ENCODE measurements at regions not wholly inside any gene's neighbourhood (a gene's known extent, or its start where the extent isn't known, plus 50 kb on each side); places are given as distances from the start of the nearest gene placed in this dataset.

DNA sequence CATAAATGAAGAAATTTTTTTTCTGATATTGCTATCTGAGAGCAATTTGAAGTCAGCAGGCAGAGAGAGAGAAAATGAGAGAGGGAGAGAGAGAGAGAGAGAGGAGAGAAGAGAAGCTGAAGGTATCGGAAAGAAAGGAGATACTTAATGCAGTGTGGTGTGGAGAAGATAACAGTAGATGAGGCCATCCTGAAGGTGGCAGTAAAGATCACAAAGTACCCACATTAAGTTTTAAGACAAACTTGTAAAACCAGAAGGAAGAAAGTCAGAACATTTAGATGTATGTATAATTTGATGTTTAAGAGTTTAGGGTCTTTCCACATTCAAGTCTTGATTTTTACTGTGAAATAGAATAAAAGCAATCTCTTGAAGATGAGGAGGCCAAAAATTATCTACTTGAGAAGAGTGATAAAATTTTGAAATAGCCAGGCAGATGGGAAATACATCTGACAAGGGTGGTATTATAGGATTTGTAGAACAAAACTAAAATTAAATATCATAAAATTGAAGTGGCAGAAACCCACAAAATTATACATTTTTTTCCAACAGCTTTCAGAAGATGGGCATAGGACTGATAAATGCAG is 1753.4 kb downstream of the MRPL39 start:
- TF ChIP-seq TAF1 (IDR thresholded peaks at IDR 0.05; ENCODE audit: low read depth) (no peak), MXI1 (conservative IDR thresholded peaks at IDR 0.05; ENCODE audit: poor library complexity, severe bottlenecking) (no peak), RAD21 (conservative IDR thresholded peaks at IDR 0.05) (peak; percentile 66), EZH2 (IDR thresholded peaks at IDR 0.05; ENCODE audit: borderline replicate concordance, insufficient read depth, low read length, poor library complexity, severe bottlenecking) (no peak), SMC3 (conservative IDR thresholded peaks at IDR 0.05; ENCODE audit: poor library complexity) (peak; percentile 63), EP300 (conservative IDR thresholded peaks at IDR 0.05; ENCODE audit: poor library complexity, severe bottlenecking) (no peak), POLR2AphosphoS5 (IDR thresholded peaks at IDR 0.05) (no peak)
- TF ChIP-seq, protein P1, sequence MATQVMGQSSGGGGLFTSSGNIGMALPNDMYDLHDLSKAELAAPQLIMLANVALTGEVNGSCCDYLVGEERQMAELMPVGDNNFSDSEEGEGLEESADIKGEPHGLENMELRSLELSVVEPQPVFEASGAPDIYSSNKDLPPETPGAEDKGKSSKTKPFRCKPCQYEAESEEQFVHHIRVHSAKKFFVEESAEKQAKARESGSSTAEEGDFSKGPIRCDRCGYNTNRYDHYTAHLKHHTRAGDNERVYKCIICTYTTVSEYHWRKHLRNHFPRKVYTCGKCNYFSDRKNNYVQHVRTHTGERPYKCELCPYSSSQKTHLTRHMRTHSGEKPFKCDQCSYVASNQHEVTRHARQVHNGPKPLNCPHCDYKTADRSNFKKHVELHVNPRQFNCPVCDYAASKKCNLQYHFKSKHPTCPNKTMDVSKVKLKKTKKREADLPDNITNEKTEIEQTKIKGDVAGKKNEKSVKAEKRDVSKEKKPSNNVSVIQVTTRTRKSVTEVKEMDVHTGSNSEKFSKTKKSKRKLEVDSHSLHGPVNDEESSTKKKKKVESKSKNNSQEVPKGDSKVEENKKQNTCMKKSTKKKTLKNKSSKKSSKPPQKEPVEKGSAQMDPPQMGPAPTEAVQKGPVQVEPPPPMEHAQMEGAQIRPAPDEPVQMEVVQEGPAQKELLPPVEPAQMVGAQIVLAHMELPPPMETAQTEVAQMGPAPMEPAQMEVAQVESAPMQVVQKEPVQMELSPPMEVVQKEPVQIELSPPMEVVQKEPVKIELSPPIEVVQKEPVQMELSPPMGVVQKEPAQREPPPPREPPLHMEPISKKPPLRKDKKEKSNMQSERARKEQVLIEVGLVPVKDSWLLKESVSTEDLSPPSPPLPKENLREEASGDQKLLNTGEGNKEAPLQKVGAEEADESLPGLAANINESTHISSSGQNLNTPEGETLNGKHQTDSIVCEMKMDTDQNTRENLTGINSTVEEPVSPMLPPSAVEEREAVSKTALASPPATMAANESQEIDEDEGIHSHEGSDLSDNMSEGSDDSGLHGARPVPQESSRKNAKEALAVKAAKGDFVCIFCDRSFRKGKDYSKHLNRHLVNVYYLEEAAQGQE (IDR thresholded peaks at IDR 0.05; ENCODE audit: borderline replicate concordance) = no peak
- TF ChIP-seq, protein P2, sequence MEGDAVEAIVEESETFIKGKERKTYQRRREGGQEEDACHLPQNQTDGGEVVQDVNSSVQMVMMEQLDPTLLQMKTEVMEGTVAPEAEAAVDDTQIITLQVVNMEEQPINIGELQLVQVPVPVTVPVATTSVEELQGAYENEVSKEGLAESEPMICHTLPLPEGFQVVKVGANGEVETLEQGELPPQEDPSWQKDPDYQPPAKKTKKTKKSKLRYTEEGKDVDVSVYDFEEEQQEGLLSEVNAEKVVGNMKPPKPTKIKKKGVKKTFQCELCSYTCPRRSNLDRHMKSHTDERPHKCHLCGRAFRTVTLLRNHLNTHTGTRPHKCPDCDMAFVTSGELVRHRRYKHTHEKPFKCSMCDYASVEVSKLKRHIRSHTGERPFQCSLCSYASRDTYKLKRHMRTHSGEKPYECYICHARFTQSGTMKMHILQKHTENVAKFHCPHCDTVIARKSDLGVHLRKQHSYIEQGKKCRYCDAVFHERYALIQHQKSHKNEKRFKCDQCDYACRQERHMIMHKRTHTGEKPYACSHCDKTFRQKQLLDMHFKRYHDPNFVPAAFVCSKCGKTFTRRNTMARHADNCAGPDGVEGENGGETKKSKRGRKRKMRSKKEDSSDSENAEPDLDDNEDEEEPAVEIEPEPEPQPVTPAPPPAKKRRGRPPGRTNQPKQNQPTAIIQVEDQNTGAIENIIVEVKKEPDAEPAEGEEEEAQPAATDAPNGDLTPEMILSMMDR (IDR thresholded peaks at IDR 0.05; ENCODE audit: poor library complexity, severe bottlenecking) = peak; percentile 60
- Histone ChIP-seq H3K4me3 (ENCODE audit: low read length) (no peak overlapping the region), H3K9me3 (ENCODE audit: low read length) (no peaks in the 10 kb centered on the region), H2AFZ (ENCODE audit: low read depth, low read length) (no peak overlapping the region), H3K9me2 (ENCODE audit: insufficient read depth, low read length) (no peaks in the 10 kb centered on the region), H3F3A (ENCODE audit: insufficient read depth, low read length, poor library complexity, severe bottlenecking) (no peaks in the 10 kb centered on the region), H3K4me2 (ENCODE audit: low read length) (no peak overlapping the region), H3K9ac (ENCODE audit: low read length) (no peak overlapping the region), H4K20me1 (ENCODE audit: insufficient read depth) (no peaks in the 10 kb centered on the region), H3K27me3 (ENCODE audit: insufficient read depth, low read depth, low read length) (no peaks in the 10 kb centered on the region), H3K36me3 (ENCODE audit: insufficient read depth, low read length) (no peaks in the 10 kb centered on the region), H3K79me2 (replicated peaks; ENCODE audit: insufficient read depth, low read length) (no peaks in the 10 kb centered on the region), H3K27ac (ENCODE audit: low read length) (no peak overlapping the region)

GRCh38 chr21:23837564-23837963 is 1769.7 kb downstream of the MRPL39 start:
- Histone ChIP-seq H3K9ac (ENCODE audit: low read length) (no peak overlapping the region), H4K20me1 (ENCODE audit: insufficient read depth) (no peaks in the 10 kb centered on the region), H2AFZ (ENCODE audit: low read depth, low read length) (no peak overlapping the region), H3K4me3 (ENCODE audit: low read length) (no peak overlapping the region), H3K27me3 (ENCODE audit: insufficient read depth, low read depth, low read length) (no peaks in the 10 kb centered on the region), H3K4me2 (ENCODE audit: low read length) (no peak overlapping the region), H3K9me3 (ENCODE audit: low read length) (no peaks in the 10 kb centered on the region), H3F3A (ENCODE audit: insufficient read depth, low read length, poor library complexity, severe bottlenecking) (no peaks in the 10 kb centered on the region), H3K9me2 (ENCODE audit: insufficient read depth, low read length) (no peaks in the 10 kb centered on the region), H3K36me3 (ENCODE audit: insufficient read depth, low read length) (no peaks in the 10 kb centered on the region), H3K79me2 (replicated peaks; ENCODE audit: insufficient read depth, low read length) (no peaks in the 10 kb centered on the region), H3K27ac (ENCODE audit: low read length) (no peak overlapping the region)
- TF ChIP-seq EZH2 (IDR thresholded peaks at IDR 0.05; ENCODE audit: borderline replicate concordance, insufficient read depth, low read length, poor library complexity, severe bottlenecking) = no peak

Measured in neural cell (in vitro differentiated cells).